Bronchial epithelial cell (primary cell): ENCODE measurements at regions not wholly inside any gene's neighbourhood (a gene's known extent, or its start where the extent isn't known, plus 50 kb on each side); places are given as distances from the start of the nearest gene placed in this dataset.

Experiments used
- DNase-seq: peaks from one replicate; pipeline ENCODE4 v3.0.0-alpha.2; 2010; ENCODE audit warnings: low read depth
- FAIRE-seq: peaks from 2 replicates; lab custom pipeline; 2011; peaks lifted over from hg19 to GRCh38; lab: Jason Lieb, UNC
- H3K27me3 ChIP-seq: 2 replicates; pipeline ENCODE4 v1.5.1; 2011; ENCODE audit warnings: low read length; ENCODE audit not compliant: control insufficient read depth, insufficient read depth
- H3K36me3 ChIP-seq: 2 replicates; pipeline ENCODE4 v1.5.1; 2011; ENCODE audit warnings: low read length; ENCODE audit not compliant: control insufficient read depth, insufficient read depth
- H3K4me3 ChIP-seq: 2 replicates; pipeline ENCODE4 v1.5.1; 2011; ENCODE audit warnings: mild to moderate bottlenecking, low read depth, low read length, control low read depth
- CTCF ChIP-seq: IDR thresholded peaks from 2 replicates; pipeline ENCODE4 v1.5.1; 2011; ENCODE audit warnings: mild to moderate bottlenecking, moderate library complexity, low read length, control low read depth, inconsistent platforms; ENCODE audit not compliant: insufficient read depth, severe bottlenecking

GRCh38 chr1:83802460-83803152 lies 196.3 kb downstream of the TTLL7 start:
- DNase-seq: no peak
- peak; percentile 68 for FAIRE-seq
- Histone ChIP-seq H3K27me3 (peaks cover 1% of the 10 kb centered on the region), H3K36me3 (no peaks in the 10 kb centered on the region), H3K4me3 (no peak overlapping the region)
- TF ChIP-seq CTCF: no peak

- Histone ChIP-seq H3K4me3 (no peak overlapping the region), H3K36me3 (no peaks in the 10 kb centered on the region), H3K27me3 (peaks cover 1% of the 10 kb centered on the region)
- DNase-seq (no peak), FAIRE-seq (no peak)
- TF ChIP-seq CTCF: no peak
Observed at GRCh38 chr1:83802023-83802422, 196.9 kb downstream of the TTLL7 start.

GRCh38 chr1:83800066-83800465 lies 198.9 kb downstream of the TTLL7 start:
- FAIRE-seq (no peak), DNase-seq (no peak)
- peaks cover 1% of the 10 kb centered on the region for H3K27me3 ChIP-seq
- no peaks in the 10 kb centered on the region for H3K36me3 ChIP-seq
- no peak for TF ChIP-seq CTCF
- no peak overlapping the region for H3K4me3 ChIP-seq

GRCh38 chr1:83799594-83799993 lies 199.3 kb downstream of the TTLL7 start:
- no peak for TF ChIP-seq CTCF
- DNase-seq: no peak
- Histone ChIP-seq H3K27me3 (peaks cover 1% of the 10 kb centered on the region), H3K4me3 (no peak overlapping the region), H3K36me3 (no peaks in the 10 kb centered on the region)
- FAIRE-seq: no peak

GRCh38 chr1:83798965-83799364 lies 200.0 kb downstream of the TTLL7 start:
- TF ChIP-seq CTCF: no peak
- DNase-seq (no peak), FAIRE-seq (no peak)
- Histone ChIP-seq H3K4me3 (no peak overlapping the region), H3K27me3 (peaks cover 1% of the 10 kb centered on the region), H3K36me3 (no peaks in the 10 kb centered on the region)

- no peaks in the 10 kb centered on the region for H3K36me3 ChIP-seq
- no peak for DNase-seq
Observed at GRCh38 chr1:83796409-83796808, 202.5 kb downstream of the TTLL7 start.

More at GRCh38 chr1:83796409-83796808, 202.5 kb downstream of the TTLL7 start:
- TF ChIP-seq CTCF: no peak
- FAIRE-seq: no peak
- H3K27me3 ChIP-seq: no peaks in the 10 kb centered on the region
- H3K4me3 ChIP-seq: no peak overlapping the region
